Psoas muscle (tissue), 7 donors: ENCODE measurements at regions not wholly inside any gene's neighbourhood (a gene's known extent, or its start where the extent isn't known, plus 50 kb on each side); places are given as distances from the start of the nearest gene placed in this dataset.

ENCODE experiments used
- ATAC-seq, 4 donors: fragments of 200-7000 bp; cut with Tn5 transposase; one replicate each; pipeline ENCODE4 v1.9.1; 2020; ENCODE audit warnings: moderate library complexity in 3 of 4, mild to moderate bottlenecking in 2 of 4
- DNase-seq, 2 donors: peaks; one replicate each; pipeline ENCODE4 v3.0.0-alpha.2; 2020
- H3K27ac ChIP-seq: fragments of 200-600 bp; one replicate; pipeline ENCODE4 v1.8.0; 2022
- H3K27me3 ChIP-seq, 3 donors: fragments of 200-600 bp in 1 of 3; one replicate each; pipeline versions ENCODE4 v1.6.1 to v1.8.0; 2013 to 2022; ENCODE audit warnings: low read length in 2 of 3, mild to moderate bottlenecking in 2 of 3, moderate library complexity in 1 of 3; ENCODE audit not compliant: insufficient read depth in 3 of 3
- H3K36me3 ChIP-seq, 2 donors: fragments of 200-600 bp in 1 of 2; one replicate each; pipeline versions ENCODE4 v1.6.1 to v1.8.0; 2013 to 2022; ENCODE audit warnings: low read depth in 1 of 2, mild to moderate bottlenecking in 1 of 2, moderate library complexity in 1 of 2; ENCODE audit not compliant: insufficient read depth in 1 of 2
- H3K4me1 ChIP-seq: fragments of 200-600 bp; one replicate; pipeline ENCODE4 v1.8.0; 2022
- H3K4me3 ChIP-seq: fragments of 200-600 bp; one replicate; pipeline ENCODE4 v1.8.0; 2022; ENCODE audit warnings: mild to moderate bottlenecking
- H3K9me3 ChIP-seq: fragments of 200-600 bp; one replicate; pipeline ENCODE4 v1.8.0; 2022
- CTCF ChIP-seq: fragments of 200-600 bp; IDR thresholded peaks from one replicate; pipeline ENCODE4 v1.8.0; 2022; ENCODE audit warnings: antibody characterized with exemption
- WGBS, 3 donors: extraction: QIAGEN DNeasy Blood & Tissue Kit; methylation state at CpG; one replicate each; pipeline versions ENCODE4 v1.1.6 to v1.1.7; 2013; 5-methylcytosine and 5-hydroxymethylcytosine counted together
- intact Hi-C, 2 donors: fragments of 100-400 bp; cut with DNase I; formaldehyde crosslinking; loops; one replicate each; pipeline versions ENCODE4 v1.11.0 to v1.14.2; 2022
- donor health status: healthy with polysubstance abuse.
- donor health status: DM: no; HTN: no; CAD: no; lungs with moderate emphysema.
- donor health status: Bipolar disorder and iron deficiency.
- donor health status: healthy.
- donor health status: DM: yes; HTN: yes; CAD: no.
- donor health status: DM: no; HTN: no; CAD: no.
- donor health status: DM: yes; HTN: yes; CAD: no.

- DNase-seq (no peak), ATAC-seq (no peak)
- WGBS, 3 donors, result 46 to 52% (median 48%) methylated on average over 8 of the region's 8 CpGs
- Histone ChIP-seq H3K27ac (no peak overlapping the region), H3K4me3 (no peak overlapping the region), H3K9me3 (peaks cover 11% of the 10 kb centered on the region), H3K4me1 (no peaks in the 10 kb centered on the region), H3K36me3 (no peaks in the 10 kb centered on the region), H3K27me3 (no peaks in the 10 kb centered on the region)
- intact Hi-C loops, result no loop called here
- no peak for TF ChIP-seq CTCF
These were observed 382.7 kb upstream of the SALL3 start for GRCh38 chr18:78596794-78597345.

GRCh38 chr18:78601349-78601748 is 378.3 kb upstream of the SALL3 start:
- DNase-seq (no peak), ATAC-seq (no peak)
- no peaks in the 10 kb centered on the region for H3K9me3 ChIP-seq
- no peak overlapping the region for H3K4me3 ChIP-seq
- no peaks in the 10 kb centered on the region for H3K36me3 ChIP-seq
- peaks cover 0 to 3% (median 0%) of the 10 kb centered on the region in 3 donors for H3K27me3 ChIP-seq
- intact Hi-C loops, result no loop called here
- no peaks in the 10 kb centered on the region for H3K4me1 ChIP-seq
- WGBS, 3 donors, result 51 to 68% (median 62%) methylated on average over 14 of the region's 14 CpGs
- no peak for TF ChIP-seq CTCF
- H3K27ac ChIP-seq, result no peak overlapping the region

GRCh38 chr18:78601923-78602322 is 377.7 kb upstream of the SALL3 start:
- no peaks in the 10 kb centered on the region for H3K9me3 ChIP-seq
- DNase-seq, result no peak
- no peak for TF ChIP-seq CTCF
- intact Hi-C loops, result no loop called here
- H3K4me1 ChIP-seq, result no peaks in the 10 kb centered on the region
- H3K4me3 ChIP-seq, result no peak overlapping the region
- no peak for ATAC-seq
- no peaks in the 10 kb centered on the region for H3K36me3 ChIP-seq
- peaks cover 0 to 3% (median 0%) of the 10 kb centered on the region in 3 donors for H3K27me3 ChIP-seq
- WGBS, 3 donors, result 72 to 78% (median 75%) methylated on average over 7 of the region's 7 CpGs
- no peak overlapping the region for H3K27ac ChIP-seq

- Histone ChIP-seq H3K4me1 (no peaks in the 10 kb centered on the region), H3K4me3 (no peak overlapping the region), H3K27ac (no peak overlapping the region), H3K9me3 (no peaks in the 10 kb centered on the region), H3K27me3 (peaks cover 0 to 3% (median 0%) of the 10 kb centered on the region in 3 donors), H3K36me3 (no peaks in the 10 kb centered on the region)
- intact Hi-C loops, result no loop called here
- 76 to 83% (median 80%) methylated on average over 12 of the region's 12 CpGs for whole genome bisulfite sequencing, 3 donors
- DNase-seq, result no peak
- TF ChIP-seq CTCF, result no peak
- ATAC-seq, result no peak
These were observed 377.2 kb upstream of the SALL3 start for GRCh38 chr18:78602430-78602829.
